Activated naive CD8-positive, alpha-beta T cell treated with anti-CD3 and anti-CD28 coated beads, Interleukin-2, amount 50 U/mL, for 24 hours (primary cell): ENCODE measurements at regions not wholly inside any gene's neighbourhood (a gene's known extent, or its start where the extent isn't known, plus 50 kb on each side); places are given as distances from the start of the nearest gene placed in this dataset.

Source experiments
- ATAC-seq: fragments of 150-1000 bp; cut with Tn5 transposase; one replicate; pipeline ENCODE4 v1.10.0; 2021
- DNase-seq: peaks from one replicate; pipeline ENCODE4 v3.0.0; 2021
- H3K27ac Mint-ChIP-seq: one replicate; pipeline ENCODE4 v1.8.0; 2021; ENCODE audit warnings: mild to moderate bottlenecking, mixed read lengths
- H3K27me3 Mint-ChIP-seq: one replicate; pipeline ENCODE4 v1.8.0; 2021; ENCODE audit warnings: mixed read lengths
- H3K36me3 Mint-ChIP-seq: one replicate; pipeline ENCODE4 v1.8.0; 2021; ENCODE audit warnings: low read depth, mixed read lengths
- H3K4me1 Mint-ChIP-seq: one replicate; pipeline ENCODE4 v1.8.0; 2021; ENCODE audit warnings: mixed read lengths
- H3K4me3 Mint-ChIP-seq: one replicate; pipeline ENCODE4 v1.8.0; 2021; ENCODE audit warnings: mild to moderate bottlenecking, moderate library complexity, mixed read lengths
- H3K9me3 Mint-ChIP-seq: one replicate; pipeline ENCODE4 v1.8.0; 2021; ENCODE audit warnings: mixed read lengths

DNA sequence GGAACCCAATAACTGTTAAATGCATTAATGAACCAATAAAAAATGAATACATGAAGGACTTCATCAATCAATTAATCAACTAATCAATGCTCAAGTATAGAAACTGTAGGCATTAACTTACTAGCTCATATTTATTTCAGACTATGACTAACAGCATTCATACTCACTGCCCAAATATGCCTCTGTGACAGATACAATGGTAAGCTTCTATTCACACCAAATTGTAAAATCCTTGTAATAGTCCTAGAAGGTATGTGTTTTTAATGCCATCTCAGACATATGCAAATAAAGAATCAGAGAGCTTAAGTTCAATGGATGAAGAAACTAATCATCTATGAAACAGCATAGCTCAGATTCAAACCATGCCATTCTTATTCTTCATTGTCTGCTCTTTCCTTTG lies 1253.6 kb upstream of the TENM4 start:
- no peaks in the 10 kb centered on the region for H3K27me3 Mint-ChIP-seq
- no peaks in the 10 kb centered on the region for H3K36me3 Mint-ChIP-seq
- H3K27ac Mint-ChIP-seq: no peak overlapping the region
- ATAC-seq (no peak), DNase-seq (no peak)
- peaks cover 8% of the 10 kb centered on the region for H3K9me3 Mint-ChIP-seq
- no peak overlapping the region for H3K4me3 Mint-ChIP-seq
- no peaks in the 10 kb centered on the region for H3K4me1 Mint-ChIP-seq

GRCh38 chr11:80687941-80688340 lies 1247.1 kb upstream of the TENM4 start:
- ATAC-seq: no peak
- H3K36me3 Mint-ChIP-seq: no peaks in the 10 kb centered on the region
- no peak overlapping the region for H3K27ac Mint-ChIP-seq
- H3K4me1 Mint-ChIP-seq: no peaks in the 10 kb centered on the region
- no peaks in the 10 kb centered on the region for H3K27me3 Mint-ChIP-seq
- DNase-seq: no peak
- peaks cover 18% of the 10 kb centered on the region for H3K9me3 Mint-ChIP-seq
- H3K4me3 Mint-ChIP-seq: no peak overlapping the region

GRCh38 chr11:80686889-80687288 lies 1246.1 kb upstream of the TENM4 start:
- Mint-ChIP-seq H3K4me3 (no peak overlapping the region), H3K9me3 (peaks cover 18% of the 10 kb centered on the region), H3K4me1 (no peaks in the 10 kb centered on the region), H3K27ac (no peak overlapping the region), H3K27me3 (no peaks in the 10 kb centered on the region), H3K36me3 (no peaks in the 10 kb centered on the region)
- DNase-seq (no peak), ATAC-seq (no peak)

DNA sequence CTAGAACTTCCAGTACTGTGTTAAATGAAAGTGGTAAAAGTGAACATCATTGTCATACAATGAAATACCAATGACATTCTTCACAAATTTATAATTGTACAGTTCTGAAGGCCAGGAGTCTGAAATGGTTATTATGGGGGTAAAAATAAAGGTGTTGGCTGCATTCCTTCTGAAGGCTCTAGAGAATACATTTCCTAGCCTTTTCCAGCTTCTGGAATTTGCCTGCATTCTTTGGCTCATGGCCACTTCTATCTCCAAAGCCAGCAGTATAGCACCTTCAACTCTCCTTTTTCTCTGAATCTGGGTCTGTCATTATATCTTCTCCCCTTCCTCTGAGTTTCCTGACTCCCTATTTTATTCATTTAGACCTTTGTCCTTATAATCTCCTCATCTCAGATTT lies 1232.7 kb upstream of the TENM4 start:
- H3K36me3 Mint-ChIP-seq: no peaks in the 10 kb centered on the region
- H3K4me3 Mint-ChIP-seq: no peak overlapping the region
- ATAC-seq (no peak), DNase-seq (no peak)
- no peaks in the 10 kb centered on the region for H3K4me1 Mint-ChIP-seq
- H3K27ac Mint-ChIP-seq: no peak overlapping the region
- H3K27me3 Mint-ChIP-seq: no peaks in the 10 kb centered on the region
- H3K9me3 Mint-ChIP-seq: peaks cover 10% of the 10 kb centered on the region

GRCh38 chr11:80669620-80670019 lies 1228.8 kb upstream of the TENM4 start:
- Mint-ChIP-seq H3K4me3 (no peak overlapping the region), H3K9me3 (peaks cover 14% of the 10 kb centered on the region), H3K27ac (no peak overlapping the region), H3K36me3 (no peaks in the 10 kb centered on the region), H3K4me1 (no peaks in the 10 kb centered on the region), H3K27me3 (no peaks in the 10 kb centered on the region)
- DNase-seq (no peak), ATAC-seq (no peak)

GRCh38 chr11:80668039-80668438 lies 1227.2 kb upstream of the TENM4 start:
- Mint-ChIP-seq H3K27me3 (no peaks in the 10 kb centered on the region), H3K4me1 (no peaks in the 10 kb centered on the region), H3K9me3 (peaks cover 19% of the 10 kb centered on the region), H3K27ac (no peak overlapping the region), H3K36me3 (no peaks in the 10 kb centered on the region), H3K4me3 (no peak overlapping the region)
- DNase-seq (no peak), ATAC-seq (no peak)

- H3K9me3 Mint-ChIP-seq: peaks cover 17% of the 10 kb centered on the region
- ATAC-seq (no peak), DNase-seq (no peak)
- no peaks in the 10 kb centered on the region for H3K36me3 Mint-ChIP-seq
- H3K27ac Mint-ChIP-seq: no peak overlapping the region
- no peak overlapping the region for H3K4me3 Mint-ChIP-seq
- no peaks in the 10 kb centered on the region for H3K4me1 Mint-ChIP-seq
- no peaks in the 10 kb centered on the region for H3K27me3 Mint-ChIP-seq
These were observed 1215.0 kb upstream of the TENM4 start for GRCh38 chr11:80655834-80656233.

DNA sequence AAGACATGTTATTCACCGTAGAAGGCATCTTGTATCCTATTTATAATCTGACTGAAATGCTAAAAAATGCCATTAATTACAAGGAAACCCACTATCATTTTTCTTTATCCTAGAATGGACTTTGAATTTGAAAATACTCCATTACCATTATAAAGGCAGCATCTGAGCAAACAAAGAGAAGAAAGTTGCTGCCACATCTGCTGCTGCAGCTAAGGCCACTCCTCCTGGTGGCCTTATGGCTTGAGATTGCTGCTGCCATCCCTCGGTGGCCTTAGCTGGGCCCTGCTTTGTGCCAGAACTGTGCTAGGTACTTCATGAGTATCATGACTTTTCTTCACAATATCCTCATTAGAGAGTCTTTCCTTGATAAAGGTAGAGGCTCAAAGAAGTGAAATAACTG lies 1210.1 kb upstream of the TENM4 start:
- DNase-seq (no peak), ATAC-seq (no peak)
- Mint-ChIP-seq H3K4me1 (no peaks in the 10 kb centered on the region), H3K27ac (no peak overlapping the region), H3K36me3 (no peaks in the 10 kb centered on the region), H3K4me3 (no peak overlapping the region), H3K9me3 (peaks cover 9% of the 10 kb centered on the region), H3K27me3 (no peaks in the 10 kb centered on the region)

- ATAC-seq: no peak
- Mint-ChIP-seq H3K36me3 (no peaks in the 10 kb centered on the region), H3K27me3 (no peaks in the 10 kb centered on the region), H3K4me1 (no peaks in the 10 kb centered on the region), H3K27ac (no peak overlapping the region), H3K9me3 (peaks cover 9% of the 10 kb centered on the region), H3K4me3 (no peak overlapping the region)
- no peak for DNase-seq
These were observed 1208.4 kb upstream of the TENM4 start for GRCh38 chr11:80649186-80649585.

DNA sequence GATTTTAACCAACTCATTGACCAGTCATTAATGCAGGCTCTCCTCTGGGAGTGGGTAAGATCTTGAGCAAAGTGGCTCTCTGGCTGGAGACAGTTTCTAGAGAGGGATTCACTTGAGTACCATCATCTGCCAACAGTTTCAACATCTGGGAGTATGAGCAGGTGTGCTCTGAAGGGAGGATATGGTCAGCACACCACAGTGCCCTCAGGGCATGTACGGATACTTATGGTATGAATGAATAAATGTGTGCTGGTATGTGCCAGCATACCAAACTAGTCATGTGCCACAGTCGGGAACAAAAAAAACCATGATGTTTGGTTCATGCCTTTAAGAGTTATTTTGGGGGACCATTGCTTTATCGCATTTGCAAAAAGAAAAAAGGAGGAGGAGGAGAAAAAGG lies 1197.5 kb upstream of the TENM4 start:
- Mint-ChIP-seq H3K36me3 (no peaks in the 10 kb centered on the region), H3K27me3 (no peaks in the 10 kb centered on the region), H3K27ac (no peak overlapping the region), H3K4me1 (no peaks in the 10 kb centered on the region), H3K4me3 (no peak overlapping the region), H3K9me3 (peaks cover 5% of the 10 kb centered on the region)
- no peak for ATAC-seq
- no peak for DNase-seq

GRCh38 chr11:80637571-80637970 lies 1196.7 kb upstream of the TENM4 start:
- ATAC-seq: no peak
- Mint-ChIP-seq H3K36me3 (no peaks in the 10 kb centered on the region), H3K9me3 (peaks cover 5% of the 10 kb centered on the region), H3K27ac (no peak overlapping the region), H3K27me3 (no peaks in the 10 kb centered on the region), H3K4me3 (no peak overlapping the region), H3K4me1 (no peaks in the 10 kb centered on the region)
- DNase-seq: no peak

- H3K27me3 Mint-ChIP-seq: no peaks in the 10 kb centered on the region
- no peaks in the 10 kb centered on the region for H3K36me3 Mint-ChIP-seq
- H3K9me3 Mint-ChIP-seq: peaks cover 5% of the 10 kb centered on the region
- H3K27ac Mint-ChIP-seq: no peak overlapping the region
- H3K4me3 Mint-ChIP-seq: no peak overlapping the region
- ATAC-seq: no peak
- H3K4me1 Mint-ChIP-seq: no peaks in the 10 kb centered on the region
- no peak for DNase-seq
These were observed 1196.2 kb upstream of the TENM4 start for GRCh38 chr11:80636999-80637398.

DNA sequence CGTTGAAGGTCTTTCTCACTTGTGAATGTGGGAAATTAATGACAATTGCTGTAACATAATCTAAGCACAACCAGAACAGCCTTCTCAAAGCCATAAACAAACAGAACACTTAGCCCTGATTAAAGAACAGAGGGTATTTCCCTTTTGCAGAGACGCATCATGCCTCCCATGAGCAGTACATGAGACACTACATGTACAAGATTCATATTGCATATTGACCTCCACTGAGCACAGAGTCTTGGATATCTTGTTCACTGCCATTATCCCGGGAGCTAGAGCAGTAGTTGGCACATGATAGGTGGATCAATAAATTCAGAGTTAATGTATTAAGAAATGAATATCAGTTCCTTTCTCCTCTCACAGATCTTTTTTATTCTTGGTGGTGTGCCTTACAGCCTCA lies 1194.3 kb upstream of the TENM4 start:
- Mint-ChIP-seq H3K4me1 (no peaks in the 10 kb centered on the region), H3K27ac (no peak overlapping the region), H3K36me3 (no peaks in the 10 kb centered on the region), H3K4me3 (no peak overlapping the region), H3K9me3 (peaks cover 5% of the 10 kb centered on the region), H3K27me3 (no peaks in the 10 kb centered on the region)
- no peak for DNase-seq
- no peak for ATAC-seq

- Mint-ChIP-seq H3K27me3 (no peaks in the 10 kb centered on the region), H3K9me3 (peaks cover 5% of the 10 kb centered on the region), H3K36me3 (no peaks in the 10 kb centered on the region), H3K27ac (no peak overlapping the region), H3K4me1 (no peaks in the 10 kb centered on the region), H3K4me3 (no peak overlapping the region)
- DNase-seq (no peak), ATAC-seq (no peak)
These were observed 1191.9 kb upstream of the TENM4 start for GRCh38 chr11:80632691-80633090.

GRCh38 chr11:80632156-80632555 lies 1191.3 kb upstream of the TENM4 start:
- H3K27me3 Mint-ChIP-seq: no peaks in the 10 kb centered on the region
- no peak for ATAC-seq
- H3K4me3 Mint-ChIP-seq: no peak overlapping the region
- H3K4me1 Mint-ChIP-seq: no peaks in the 10 kb centered on the region
- no peak for DNase-seq
- H3K36me3 Mint-ChIP-seq: no peaks in the 10 kb centered on the region
- H3K27ac Mint-ChIP-seq: no peak overlapping the region
- peaks cover 5% of the 10 kb centered on the region for H3K9me3 Mint-ChIP-seq

GRCh38 chr11:80629466-80629865 lies 1188.6 kb upstream of the TENM4 start:
- Mint-ChIP-seq H3K9me3 (no peaks in the 10 kb centered on the region), H3K36me3 (no peaks in the 10 kb centered on the region), H3K4me1 (no peaks in the 10 kb centered on the region), H3K4me3 (no peak overlapping the region), H3K27ac (no peak overlapping the region), H3K27me3 (no peaks in the 10 kb centered on the region)
- ATAC-seq: no peak
- DNase-seq: no peak
